GM23338 (cell line): ENCODE measurements at regions not wholly inside any gene's neighbourhood (a gene's known extent, or its start where the extent isn't known, plus 50 kb on each side); places are given as distances from the start of the nearest gene placed in this dataset.

Source experiments
- ATAC-seq: fragments of 200-7000 bp; cut with Tn5 transposase; 3 replicates; pipeline ENCODE4 v1.9.1; 2020
- DNase-seq: peaks from one replicate; pipeline ENCODE4 v3.0.0-alpha.2; 2015; ENCODE audit warnings: low spot score
- H2AFZ ChIP-seq: fragments of 200-600 bp; sonication (generic); 2 replicates; pipeline ENCODE4 v1.8.0; 2016; ENCODE audit warnings: antibody characterized with exemption, mild to moderate bottlenecking, moderate library complexity
- H3F3A ChIP-seq: fragments of 200-600 bp; sonication (generic); replicated peaks from 2 replicates; pipeline ENCODE4 v1.8.0; 2017; ENCODE audit warnings: antibody characterized with exemption, mixed run types, low read depth
- H3K27ac ChIP-seq: fragments of 200-600 bp; sonication (generic); 2 replicates; pipeline ENCODE4 v1.6.1; 2016; ENCODE audit warnings: low read depth
- H3K27me3 ChIP-seq: fragments of 200-600 bp; sonication (generic); 2 replicates; pipeline ENCODE4 v1.8.0; 2016; ENCODE audit warnings: mild to moderate bottlenecking, mixed run types, moderate library complexity; ENCODE audit not compliant: insufficient read depth
- H3K36me3 ChIP-seq: fragments of 200-600 bp; sonication (generic); 2 replicates; pipeline ENCODE4 v1.8.0; 2016; ENCODE audit warnings: mild to moderate bottlenecking; ENCODE audit not compliant: insufficient read depth
- H3K4me1 ChIP-seq: fragments of 200-600 bp; sonication (generic); 2 replicates; pipeline ENCODE4 v1.8.0; 2016; ENCODE audit warnings: mild to moderate bottlenecking, moderate library complexity; ENCODE audit not compliant: insufficient read depth
- H3K4me2 ChIP-seq: fragments of 200-600 bp; sonication (generic); 2 replicates; pipeline ENCODE4 v1.7.1; 2017; ENCODE audit warnings: mixed run types
- H3K4me3 ChIP-seq: fragments of 200-600 bp; sonication (generic); 2 replicates; pipeline ENCODE4 v1.6.1; 2016; ENCODE audit warnings: mixed run types
- H3K79me2 ChIP-seq: fragments of 200-600 bp; sonication (generic); replicated peaks from 2 replicates; pipeline ENCODE4 v1.8.0; 2017; ENCODE audit warnings: mild to moderate bottlenecking; ENCODE audit not compliant: insufficient read depth
- H3K9me2 ChIP-seq: fragments of 200-600 bp; sonication (generic); 2 replicates; pipeline ENCODE4 v1.8.0; 2017; ENCODE audit not compliant: insufficient read depth
- H4K20me1 ChIP-seq: fragments of 200-600 bp; sonication (generic); replicated peaks from 2 replicates; pipeline ENCODE4 v1.8.0; 2017; ENCODE audit warnings: mild to moderate bottlenecking; ENCODE audit not compliant: insufficient read depth
- H3K27ac Mint-ChIP-seq: 2 replicates; pipeline ENCODE4 v1.8.0; 2020; ENCODE audit warnings: inconsistent platforms, mild to moderate bottlenecking, moderate library complexity, mixed read lengths
- H3K27me3 Mint-ChIP-seq: 3 replicates; pipeline ENCODE4 v1.8.0; 2022; ENCODE audit warnings: low read depth, mild to moderate bottlenecking, moderate library complexity, mixed read lengths, inconsistent platforms; ENCODE audit not compliant: insufficient read depth, poor library complexity
- H3K36me3 Mint-ChIP-seq: 3 replicates; pipeline ENCODE4 v1.8.0; 2021; ENCODE audit warnings: low read depth, mild to moderate bottlenecking, inconsistent platforms, moderate library complexity, mixed read lengths
- H3K4me1 Mint-ChIP-seq: 3 replicates; pipeline ENCODE4 v1.8.0; 2020; ENCODE audit warnings: mild to moderate bottlenecking, inconsistent platforms, mixed read lengths
- H3K4me3 Mint-ChIP-seq: 3 replicates; pipeline ENCODE4 v1.8.0; 2021; ENCODE audit warnings: moderate library complexity, mild to moderate bottlenecking, inconsistent platforms, mixed read lengths
- H3K9me3 Mint-ChIP-seq: 3 replicates; pipeline ENCODE4 v1.8.0; 2020; ENCODE audit warnings: moderate library complexity, mild to moderate bottlenecking, inconsistent platforms, mixed read lengths
- CREB1 ChIP-seq: fragments of 250-450 bp; sonication (Bioruptor Pico); IDR thresholded peaks from 2 replicates; pipeline ENCODE4 v1.5.0; 2020; ENCODE audit warnings: low read depth, mild to moderate bottlenecking, moderate library complexity
- EZH2 ChIP-seq: fragments of 200-600 bp; sonication (generic); IDR thresholded peaks from one replicate; pipeline ENCODE4 v1.8.0; 2017; ENCODE audit warnings: antibody characterized with exemption, mild to moderate bottlenecking, low read depth; ENCODE audit not compliant: unreplicated experiment
- EZH2phosphoT487 ChIP-seq: fragments of 200-600 bp; sonication (generic); IDR thresholded peaks from one replicate; pipeline ENCODE4 v1.8.1; 2018; ENCODE audit warnings: antibody characterized with exemption; ENCODE audit not compliant: unreplicated experiment
- JUNB ChIP-seq: IDR thresholded peaks from one replicate; pipeline ENCODE4 v1.6.1; 2016; ENCODE audit warnings: antibody characterized with exemption; ENCODE audit not compliant: unreplicated experiment
- NANOG ChIP-seq: IDR thresholded peaks from 2 replicates; pipeline ENCODE4 v1.6.1; 2016; ENCODE audit warnings: antibody characterized with exemption, borderline replicate concordance
- POLR2AphosphoS5 ChIP-seq: IDR thresholded peaks from 2 replicates; pipeline ENCODE4 v1.6.1; 2016; ENCODE audit warnings: antibody characterized with exemption, low read depth
- STAT1 ChIP-seq: IDR thresholded peaks from one replicate; pipeline ENCODE4 v1.6.1; 2016; ENCODE audit warnings: antibody characterized with exemption; ENCODE audit not compliant: unreplicated experiment
- ZNF114 ChIP-seq: fragments of 250-450 bp; sonication (Bioruptor Pico); IDR thresholded peaks from 2 replicates; pipeline ENCODE4 v1.5.0; 2020; ENCODE audit warnings: mild to moderate bottlenecking, moderate library complexity
- ZNF331 ChIP-seq: fragments of 250-450 bp; sonication (Bioruptor Pico); IDR thresholded peaks from 2 replicates; pipeline ENCODE4 v1.5.0; 2020; ENCODE audit warnings: low read depth, mild to moderate bottlenecking, moderate library complexity
- TF ChIP-seq, protein P1 (sequence below): IDR thresholded peaks from one replicate; pipeline ENCODE4 v1.6.1; 2018; ENCODE audit warnings: antibody characterized with exemption; ENCODE audit not compliant: unreplicated experiment
- TF ChIP-seq, protein P2 (sequence below): fragments of 250-450 bp; sonication (Bioruptor Pico); IDR thresholded peaks from 2 replicates; pipeline ENCODE4 v1.5.0; 2020; ENCODE audit warnings: mild to moderate bottlenecking, moderate library complexity
- TF ChIP-seq, protein P3 (sequence below), 2 experiments: fragments of 200-600 bp in 1 of 2; sonication (generic) in 1 of 2; conservative IDR thresholded peaks; 2 replicates each; pipeline versions ENCODE4 v1.5.1 to v1.6.1; 2016 to 2017; ENCODE audit warnings: antibody characterized with exemption in 2 of 2, low read depth in 2 of 2, mild to moderate bottlenecking in 2 of 2, moderate library complexity in 1 of 2
- TF ChIP-seq, protein P4 (sequence below): IDR thresholded peaks from 2 replicates; pipeline ENCODE4 v1.6.1; 2016; ENCODE audit warnings: antibody characterized with exemption

DNA sequence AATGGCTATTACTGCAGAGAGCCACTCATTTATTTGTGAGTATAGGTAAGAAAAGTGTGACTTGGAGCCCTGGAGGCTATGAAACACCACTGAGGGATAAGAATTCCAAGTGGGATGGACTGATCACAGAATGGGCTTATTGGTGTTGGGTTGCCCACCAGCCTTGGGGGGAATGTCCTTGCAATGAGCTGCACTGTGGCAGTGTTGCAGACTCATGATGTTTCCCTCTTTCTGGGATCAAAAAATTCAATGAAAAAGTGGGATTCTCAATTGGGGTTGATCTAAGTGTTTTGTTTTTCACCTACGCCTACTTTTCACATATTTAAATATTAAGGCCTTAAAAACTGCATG, 1024.5 kb upstream of the PCDH10 start:
- H3K4me1 Mint-ChIP-seq, result peaks cover 46% of the 10 kb centered on the region
- H3K4me3 ChIP-seq, result peak overlapping the region; percentile 11
- no peaks in the 10 kb centered on the region for H3K79me2 ChIP-seq
- peak overlapping the region; percentile 51 for H3K27ac ChIP-seq
- no peak overlapping the region; the same call in 1 of the 2 replicates for H3K27ac Mint-ChIP-seq
- H3K9me2 ChIP-seq, result peaks cover 6% of the 10 kb centered on the region; the same call in 1 of the 2 replicates
- ATAC-seq, result peak; percentile 66
- H3K27me3 ChIP-seq, result no peaks in the 10 kb centered on the region
- H3F3A ChIP-seq, result no peaks in the 10 kb centered on the region
- H2AFZ ChIP-seq, result no peak overlapping the region
- no peak overlapping the region for H3K4me3 Mint-ChIP-seq
- peaks cover 32% of the 10 kb centered on the region for H3K9me3 Mint-ChIP-seq
- peaks cover 12% of the 10 kb centered on the region for H3K27me3 Mint-ChIP-seq
- no peaks in the 10 kb centered on the region; the same call in 1 of the 2 replicates for H3K36me3 ChIP-seq
- no peaks in the 10 kb centered on the region for H4K20me1 ChIP-seq
- peak overlapping the region; percentile 43 for H3K4me2 ChIP-seq
- no peak for TF ChIP-seq ZNF331
- no peak for TF ChIP-seq CREB1
- TF ChIP-seq, protein P1, sequence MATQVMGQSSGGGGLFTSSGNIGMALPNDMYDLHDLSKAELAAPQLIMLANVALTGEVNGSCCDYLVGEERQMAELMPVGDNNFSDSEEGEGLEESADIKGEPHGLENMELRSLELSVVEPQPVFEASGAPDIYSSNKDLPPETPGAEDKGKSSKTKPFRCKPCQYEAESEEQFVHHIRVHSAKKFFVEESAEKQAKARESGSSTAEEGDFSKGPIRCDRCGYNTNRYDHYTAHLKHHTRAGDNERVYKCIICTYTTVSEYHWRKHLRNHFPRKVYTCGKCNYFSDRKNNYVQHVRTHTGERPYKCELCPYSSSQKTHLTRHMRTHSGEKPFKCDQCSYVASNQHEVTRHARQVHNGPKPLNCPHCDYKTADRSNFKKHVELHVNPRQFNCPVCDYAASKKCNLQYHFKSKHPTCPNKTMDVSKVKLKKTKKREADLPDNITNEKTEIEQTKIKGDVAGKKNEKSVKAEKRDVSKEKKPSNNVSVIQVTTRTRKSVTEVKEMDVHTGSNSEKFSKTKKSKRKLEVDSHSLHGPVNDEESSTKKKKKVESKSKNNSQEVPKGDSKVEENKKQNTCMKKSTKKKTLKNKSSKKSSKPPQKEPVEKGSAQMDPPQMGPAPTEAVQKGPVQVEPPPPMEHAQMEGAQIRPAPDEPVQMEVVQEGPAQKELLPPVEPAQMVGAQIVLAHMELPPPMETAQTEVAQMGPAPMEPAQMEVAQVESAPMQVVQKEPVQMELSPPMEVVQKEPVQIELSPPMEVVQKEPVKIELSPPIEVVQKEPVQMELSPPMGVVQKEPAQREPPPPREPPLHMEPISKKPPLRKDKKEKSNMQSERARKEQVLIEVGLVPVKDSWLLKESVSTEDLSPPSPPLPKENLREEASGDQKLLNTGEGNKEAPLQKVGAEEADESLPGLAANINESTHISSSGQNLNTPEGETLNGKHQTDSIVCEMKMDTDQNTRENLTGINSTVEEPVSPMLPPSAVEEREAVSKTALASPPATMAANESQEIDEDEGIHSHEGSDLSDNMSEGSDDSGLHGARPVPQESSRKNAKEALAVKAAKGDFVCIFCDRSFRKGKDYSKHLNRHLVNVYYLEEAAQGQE, result no peak
- TF ChIP-seq, protein P2, sequence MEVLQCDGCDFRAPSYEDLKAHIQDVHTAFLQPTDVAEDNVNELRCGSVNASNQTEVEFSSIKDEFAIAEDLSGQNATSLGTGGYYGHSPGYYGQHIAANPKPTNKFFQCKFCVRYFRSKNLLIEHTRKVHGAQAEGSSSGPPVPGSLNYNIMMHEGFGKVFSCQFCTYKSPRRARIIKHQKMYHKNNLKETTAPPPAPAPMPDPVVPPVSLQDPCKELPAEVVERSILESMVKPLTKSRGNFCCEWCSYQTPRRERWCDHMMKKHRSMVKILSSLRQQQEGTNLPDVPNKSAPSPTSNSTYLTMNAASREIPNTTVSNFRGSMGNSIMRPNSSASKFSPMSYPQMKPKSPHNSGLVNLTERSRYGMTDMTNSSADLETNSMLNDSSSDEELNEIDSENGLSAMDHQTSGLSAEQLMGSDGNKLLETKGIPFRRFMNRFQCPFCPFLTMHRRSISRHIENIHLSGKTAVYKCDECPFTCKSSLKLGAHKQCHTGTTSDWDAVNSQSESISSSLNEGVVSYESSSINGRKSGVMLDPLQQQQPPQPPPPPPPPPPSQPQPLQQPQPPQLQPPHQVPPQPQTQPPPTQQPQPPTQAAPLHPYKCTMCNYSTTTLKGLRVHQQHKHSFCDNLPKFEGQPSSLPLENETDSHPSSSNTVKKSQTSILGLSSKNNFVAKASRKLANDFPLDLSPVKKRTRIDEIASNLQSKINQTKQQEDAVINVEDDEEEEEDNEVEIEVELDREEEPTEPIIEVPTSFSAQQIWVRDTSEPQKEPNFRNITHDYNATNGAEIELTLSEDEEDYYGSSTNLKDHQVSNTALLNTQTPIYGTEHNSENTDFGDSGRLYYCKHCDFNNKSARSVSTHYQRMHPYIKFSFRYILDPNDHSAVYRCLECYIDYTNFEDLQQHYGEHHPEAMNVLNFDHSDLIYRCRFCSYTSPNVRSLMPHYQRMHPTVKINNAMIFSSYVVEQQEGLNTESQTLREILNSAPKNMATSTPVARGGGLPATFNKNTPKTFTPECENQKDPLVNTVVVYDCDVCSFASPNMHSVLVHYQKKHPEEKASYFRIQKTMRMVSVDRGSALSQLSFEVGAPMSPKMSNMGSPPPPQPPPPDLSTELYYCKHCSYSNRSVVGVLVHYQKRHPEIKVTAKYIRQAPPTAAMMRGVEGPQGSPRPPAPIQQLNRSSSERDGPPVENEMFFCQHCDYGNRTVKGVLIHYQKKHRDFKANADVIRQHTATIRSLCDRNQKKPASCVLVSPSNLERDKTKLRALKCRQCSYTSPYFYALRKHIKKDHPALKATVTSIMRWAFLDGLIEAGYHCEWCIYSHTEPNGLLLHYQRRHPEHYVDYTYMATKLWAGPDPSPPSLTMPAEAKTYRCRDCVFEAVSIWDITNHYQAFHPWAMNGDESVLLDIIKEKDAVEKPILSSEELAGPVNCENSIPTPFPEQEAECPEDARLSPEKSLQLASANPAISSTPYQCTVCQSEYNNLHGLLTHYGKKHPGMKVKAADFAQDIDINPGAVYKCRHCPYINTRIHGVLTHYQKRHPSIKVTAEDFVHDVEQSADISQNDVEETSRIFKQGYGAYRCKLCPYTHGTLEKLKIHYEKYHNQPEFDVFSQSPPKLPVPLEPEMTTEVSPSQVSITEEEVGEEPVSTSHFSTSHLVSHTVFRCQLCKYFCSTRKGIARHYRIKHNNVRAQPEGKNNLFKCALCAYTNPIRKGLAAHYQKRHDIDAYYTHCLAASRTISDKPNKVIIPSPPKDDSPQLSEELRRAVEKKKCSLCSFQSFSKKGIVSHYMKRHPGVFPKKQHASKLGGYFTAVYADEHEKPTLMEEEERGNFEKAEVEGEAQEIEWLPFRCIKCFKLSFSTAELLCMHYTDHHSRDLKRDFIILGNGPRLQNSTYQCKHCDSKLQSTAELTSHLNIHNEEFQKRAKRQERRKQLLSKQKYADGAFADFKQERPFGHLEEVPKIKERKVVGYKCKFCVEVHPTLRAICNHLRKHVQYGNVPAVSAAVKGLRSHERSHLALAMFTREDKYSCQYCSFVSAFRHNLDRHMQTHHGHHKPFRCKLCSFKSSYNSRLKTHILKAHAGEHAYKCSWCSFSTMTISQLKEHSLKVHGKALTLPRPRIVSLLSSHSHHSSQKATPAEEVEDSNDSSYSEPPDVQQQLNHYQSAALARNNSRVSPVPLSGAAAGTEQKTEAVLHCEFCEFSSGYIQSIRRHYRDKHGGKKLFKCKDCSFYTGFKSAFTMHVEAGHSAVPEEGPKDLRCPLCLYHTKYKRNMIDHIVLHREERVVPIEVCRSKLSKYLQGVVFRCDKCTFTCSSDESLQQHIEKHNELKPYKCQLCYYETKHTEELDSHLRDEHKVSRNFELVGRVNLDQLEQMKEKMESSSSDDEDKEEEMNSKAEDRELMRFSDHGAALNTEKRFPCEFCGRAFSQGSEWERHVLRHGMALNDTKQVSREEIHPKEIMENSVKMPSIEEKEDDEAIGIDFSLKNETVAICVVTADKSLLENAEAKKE, result no peak
- TF ChIP-seq, protein P3, sequence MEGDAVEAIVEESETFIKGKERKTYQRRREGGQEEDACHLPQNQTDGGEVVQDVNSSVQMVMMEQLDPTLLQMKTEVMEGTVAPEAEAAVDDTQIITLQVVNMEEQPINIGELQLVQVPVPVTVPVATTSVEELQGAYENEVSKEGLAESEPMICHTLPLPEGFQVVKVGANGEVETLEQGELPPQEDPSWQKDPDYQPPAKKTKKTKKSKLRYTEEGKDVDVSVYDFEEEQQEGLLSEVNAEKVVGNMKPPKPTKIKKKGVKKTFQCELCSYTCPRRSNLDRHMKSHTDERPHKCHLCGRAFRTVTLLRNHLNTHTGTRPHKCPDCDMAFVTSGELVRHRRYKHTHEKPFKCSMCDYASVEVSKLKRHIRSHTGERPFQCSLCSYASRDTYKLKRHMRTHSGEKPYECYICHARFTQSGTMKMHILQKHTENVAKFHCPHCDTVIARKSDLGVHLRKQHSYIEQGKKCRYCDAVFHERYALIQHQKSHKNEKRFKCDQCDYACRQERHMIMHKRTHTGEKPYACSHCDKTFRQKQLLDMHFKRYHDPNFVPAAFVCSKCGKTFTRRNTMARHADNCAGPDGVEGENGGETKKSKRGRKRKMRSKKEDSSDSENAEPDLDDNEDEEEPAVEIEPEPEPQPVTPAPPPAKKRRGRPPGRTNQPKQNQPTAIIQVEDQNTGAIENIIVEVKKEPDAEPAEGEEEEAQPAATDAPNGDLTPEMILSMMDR (conservative IDR thresholded peaks at IDR 0.05; ENCODE audit: low read depth in 2 of 2), result no peak
- no peak for TF ChIP-seq NANOG
- TF ChIP-seq EZH2, result no peak
- no peak for TF ChIP-seq POLR2AphosphoS5
- TF ChIP-seq EZH2phosphoT487, result no peak
- TF ChIP-seq ZNF114, result no peak
- TF ChIP-seq JUNB, result no peak
- TF ChIP-seq STAT1, result no peak
- TF ChIP-seq, protein P4, sequence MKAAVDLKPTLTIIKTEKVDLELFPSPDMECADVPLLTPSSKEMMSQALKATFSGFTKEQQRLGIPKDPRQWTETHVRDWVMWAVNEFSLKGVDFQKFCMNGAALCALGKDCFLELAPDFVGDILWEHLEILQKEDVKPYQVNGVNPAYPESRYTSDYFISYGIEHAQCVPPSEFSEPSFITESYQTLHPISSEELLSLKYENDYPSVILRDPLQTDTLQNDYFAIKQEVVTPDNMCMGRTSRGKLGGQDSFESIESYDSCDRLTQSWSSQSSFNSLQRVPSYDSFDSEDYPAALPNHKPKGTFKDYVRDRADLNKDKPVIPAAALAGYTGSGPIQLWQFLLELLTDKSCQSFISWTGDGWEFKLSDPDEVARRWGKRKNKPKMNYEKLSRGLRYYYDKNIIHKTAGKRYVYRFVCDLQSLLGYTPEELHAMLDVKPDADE, result no peak
- peaks cover 35% of the 10 kb centered on the region for H3K4me1 ChIP-seq
- peak; percentile 2 for DNase-seq
- H3K36me3 Mint-ChIP-seq, result peaks cover 52% of the 10 kb centered on the region
